H1 (cell line): ENCODE measurements at regions not wholly inside any gene's neighbourhood (a gene's known extent, or its start where the extent isn't known, plus 50 kb on each side); places are given as distances from the start of the nearest gene placed in this dataset.

Source experiments
- CTCF ChIA-PET: fragments of 300-600 bp; sonication (Branson Sonifier 250); formaldehyde crosslinking; loops from one replicate; lab custom pipeline; 2021; ENCODE audit not compliant: partially characterized antibody; lab: Charles Lee
- POLR2A ChIA-PET: fragments of 300-600 bp; sonication (Branson Sonifier 250); formaldehyde crosslinking; loops from one replicate; lab custom pipeline; 2021; ENCODE audit warnings: inconsistent platforms; ENCODE audit not compliant: partially characterized antibody; lab: Charles Lee
- DNase-seq, 2 experiments: peaks; one replicate each; pipeline versions ENCODE4 v3.0.0 to v3.0.0-alpha.2; 2010 to 2022; ENCODE audit warnings: low spot score in 2 of 2, low read depth in 1 of 2, mixed read lengths in 1 of 2
- FAIRE-seq: peaks from 2 replicates; lab custom pipeline; 2011; peaks lifted over from hg19 to GRCh38; lab: Jason Lieb, UNC
- H2AFZ ChIP-seq: 2 replicates; pipeline ENCODE4 v1.8.1; 2012; ENCODE audit warnings: low read length, inconsistent platforms
- H2AK5ac ChIP-seq: 2 replicates; pipeline ENCODE4 v1.6.1; 2013; ENCODE audit warnings: low read depth, low read length
- H2BK120ac ChIP-seq: replicated peaks from 2 replicates; pipeline ENCODE3; 2013; ENCODE audit warnings: low read depth, low read length, inconsistent platforms
- H2BK12ac ChIP-seq: 2 replicates; pipeline ENCODE4 v1.6.1; 2013; ENCODE audit warnings: low read depth, low read length
- H2BK15ac ChIP-seq: 2 replicates; pipeline ENCODE4 v1.6.1; 2013; ENCODE audit warnings: low read length
- H2BK20ac ChIP-seq: 2 replicates; pipeline ENCODE4 v1.6.1; 2013; ENCODE audit warnings: low read length
- H2BK5ac ChIP-seq: 2 replicates; pipeline ENCODE4 v1.6.1; 2013; ENCODE audit warnings: low read depth, low read length
- H3K14ac ChIP-seq: 2 replicates; pipeline ENCODE4 v1.6.1; 2013; ENCODE audit warnings: inconsistent platforms; ENCODE audit not compliant: insufficient read length
- H3K18ac ChIP-seq: 2 replicates; pipeline ENCODE4 v1.6.1; 2013; ENCODE audit warnings: low read length; ENCODE audit errors: extremely low read depth
- H3K23ac ChIP-seq: 2 replicates; pipeline ENCODE4 v1.6.1; 2013; ENCODE audit warnings: inconsistent platforms; ENCODE audit not compliant: insufficient read length
- H3K23me2 ChIP-seq: 2 replicates; pipeline ENCODE4 v1.6.1; 2013; ENCODE audit warnings: low read depth, low read length
- H3K27ac ChIP-seq: 2 replicates; pipeline ENCODE4 v1.6.1; 2011; ENCODE audit warnings: low read depth, low read length, inconsistent platforms
- H3K27me3 ChIP-seq, 4 experiments: replicated peaks in 1 of 4; 1 replicate in 1 of 4; 2 replicates in 3 of 4; pipeline versions ENCODE4 v1.6.1 to v1.8.1; 2011 to 2013; ENCODE audit warnings: low read length in 3 of 4, mild to moderate bottlenecking in 3 of 4, inconsistent platforms in 2 of 4, mixed read lengths in 2 of 4, moderate library complexity in 1 of 4; ENCODE audit not compliant: control insufficient read depth in 3 of 4, insufficient read depth in 3 of 4; ENCODE audit errors: extremely low read depth in 1 of 4
- H3K36me3 ChIP-seq, 4 experiments: 2 replicates each; pipeline versions ENCODE4 v1.6.1 to v1.8.1; 2011 to 2013; ENCODE audit warnings: mild to moderate bottlenecking in 4 of 4, low read length in 3 of 4, moderate library complexity in 2 of 4, control low read depth in 1 of 4, inconsistent platforms in 1 of 4; ENCODE audit not compliant: insufficient read depth in 4 of 4, control insufficient read depth in 2 of 4
- H3K4ac ChIP-seq: replicated peaks from 2 replicates; pipeline ENCODE3; 2013; ENCODE audit warnings: low read length, low read depth, mixed read lengths, inconsistent platforms; ENCODE audit not compliant: insufficient read length
- H3K4me1 ChIP-seq, 4 experiments: replicated peaks in 1 of 4; 1 replicate in 1 of 4; 2 replicates in 3 of 4; pipeline versions ENCODE4 v1.6.1 to v1.8.1; 2011 to 2013; ENCODE audit warnings: low read length in 3 of 4, inconsistent platforms in 2 of 4, mixed read lengths in 1 of 4; ENCODE audit not compliant: insufficient read depth in 4 of 4, control insufficient read depth in 3 of 4
- H3K4me2 ChIP-seq, 2 experiments: 2 replicates each; pipeline versions ENCODE4 v1.6.1 to v1.8.1; 2011 to 2013; ENCODE audit warnings: low read depth in 2 of 2, low read length in 2 of 2, control low read depth in 1 of 2, inconsistent platforms in 1 of 2, mild to moderate bottlenecking in 1 of 2; ENCODE audit not compliant: insufficient read depth in 1 of 2
- H3K4me3 ChIP-seq, 4 experiments: fragments of 200-600, 300-600 bp in 1 of 4; sonication (generic), shearing (Covaris generic), sonication (Bioruptor Twin) in 1 of 4; 2 replicates each; pipeline versions ENCODE4 v1.5.1 to v1.8.1; 2011 to 2016; ENCODE audit warnings: low read length in 4 of 4, low read depth in 3 of 4, control low read depth in 2 of 4, inconsistent platforms in 2 of 4, mild to moderate bottlenecking in 2 of 4, mixed read lengths in 1 of 4, moderate library complexity in 1 of 4; ENCODE audit not compliant: insufficient read depth in 2 of 4; ENCODE audit errors: extremely low read depth in 1 of 4
- H3K56ac ChIP-seq: replicated peaks from 2 replicates; pipeline ENCODE3; 2013; ENCODE audit warnings: low read depth, mild to moderate bottlenecking, mixed read lengths, low read length, inconsistent platforms; ENCODE audit not compliant: insufficient read length
- H3K79me1 ChIP-seq: 2 replicates; pipeline ENCODE4 v1.6.1; 2013; ENCODE audit warnings: low read depth, low read length, control low read depth
- H3K79me2 ChIP-seq, 2 experiments: 2 replicates each; pipeline versions ENCODE4 v1.6.1 to v1.8.1; 2012 to 2013; ENCODE audit warnings: low read length in 2 of 2, mild to moderate bottlenecking in 2 of 2, inconsistent platforms in 1 of 2; ENCODE audit not compliant: insufficient read depth in 2 of 2, control insufficient read depth in 1 of 2
- H3K9ac ChIP-seq, 4 experiments: replicated peaks in 1 of 4; 1 replicate in 1 of 4; 2 replicates in 3 of 4; pipeline versions ENCODE4 v1.6.1 to v1.8.1; 2011 to 2013; ENCODE audit warnings: low read depth in 3 of 4, low read length in 3 of 4, control low read depth in 2 of 4, mild to moderate bottlenecking in 2 of 4, moderate library complexity in 2 of 4, inconsistent platforms in 1 of 4; ENCODE audit errors: extremely low read depth in 1 of 4
- H3K9me3 ChIP-seq, 2 experiments: 2 replicates each; pipeline versions ENCODE4 v1.6.1 to v1.8.1; 2012 to 2013; ENCODE audit warnings: mild to moderate bottlenecking in 2 of 2, moderate library complexity in 2 of 2, control low read depth in 1 of 2, inconsistent platforms in 1 of 2, low read depth in 1 of 2, low read length in 1 of 2, mixed read lengths in 1 of 2; ENCODE audit not compliant: insufficient read depth in 2 of 2
- H4K20me1 ChIP-seq, 2 experiments: replicated peaks in 1 of 2; 2 replicates each; pipeline versions ENCODE3 to v1.8.1; 2011 to 2013; ENCODE audit warnings: inconsistent platforms in 2 of 2, low read length in 2 of 2, mild to moderate bottlenecking in 1 of 2; ENCODE audit not compliant: insufficient read depth in 2 of 2, control insufficient read depth in 1 of 2
- H4K5ac ChIP-seq: 2 replicates; pipeline ENCODE4 v1.6.1; 2013; ENCODE audit warnings: low read length, low read depth, mixed read lengths, inconsistent platforms; ENCODE audit not compliant: insufficient read length
- H4K8ac ChIP-seq: 2 replicates; pipeline ENCODE4 v1.8.0; 2013; ENCODE audit warnings: mild to moderate bottlenecking, moderate library complexity, low read length, inconsistent platforms; ENCODE audit not compliant: insufficient read depth; ENCODE audit errors: extremely low read depth
- H4K91ac ChIP-seq: replicated peaks from 2 replicates; pipeline ENCODE3; 2013; ENCODE audit warnings: low read length, mixed read lengths, inconsistent platforms; ENCODE audit not compliant: insufficient read length
- BCL11A ChIP-seq, 2 experiments: IDR thresholded peaks; one replicate each; pipeline ENCODE4 v1.6.1; 2011; ENCODE audit warnings: low read depth in 2 of 2, low read length in 2 of 2, mild to moderate bottlenecking in 2 of 2
- BRCA1 ChIP-seq: IDR thresholded peaks from 2 replicates; pipeline ENCODE4 v1.6.1; 2012; ENCODE audit warnings: low read depth, low read length, improper control_type of control experiment
- CHD1 ChIP-seq: IDR thresholded peaks from 2 replicates; pipeline ENCODE4 v1.6.1; 2012; ENCODE audit warnings: low read depth, low read length, improper control_type of control experiment
- JUND ChIP-seq: IDR thresholded peaks from 2 replicates; pipeline ENCODE4 v1.6.1; 2011; ENCODE audit warnings: mild to moderate bottlenecking, improper control_type of control experiment, low read length
- SAP30 ChIP-seq: fragments of 300-600 bp; sonication (generic); IDR thresholded peaks from 2 replicates; pipeline ENCODE4 v1.7.1; 2012; ENCODE audit warnings: low read length, moderate library complexity, mild to moderate bottlenecking, inconsistent platforms; ENCODE audit not compliant: insufficient read depth, insufficient replicate concordance
- SUZ12 ChIP-seq: fragments of 200-600 bp; sonication (generic); IDR thresholded peaks from 2 replicates; pipeline ENCODE4 v1.6.1; 2012; ENCODE audit warnings: mild to moderate bottlenecking, inconsistent platforms, low read length, moderate library complexity, mixed read lengths
- TBP ChIP-seq: IDR thresholded peaks from 2 replicates; pipeline ENCODE4 v1.6.1; 2011; ENCODE audit warnings: low read depth, low read length, improper control_type of control experiment
- whole genome bisulfite sequencing, 2 experiments: shearing (Covaris generic) in 1 of 2; methylation state at CpG; one replicate each; pipeline versions ENCODE4 v1.1.6 to v1.1.7; 2013 to 2015; ENCODE audit warnings: low lambda C conversion rate in 2 of 2, mixed read lengths in 2 of 2, inconsistent platforms in 1 of 2, low coverage in 1 of 2, missing lambda C conversion rate in 1 of 2; ENCODE audit not compliant: insufficient replicate concordance in 2 of 2, insufficient coverage in 1 of 2, insufficient read length in 1 of 2; ENCODE audit errors: extremely low coverage in 1 of 2, missing lambda C conversion rate in 1 of 2; 5-methylcytosine and 5-hydroxymethylcytosine counted together
- TF ChIP-seq, protein P1 (sequence below): IDR thresholded peaks from 2 replicates; pipeline ENCODE4 v1.6.1; 2011; ENCODE audit warnings: low read length, improper control_type of control experiment

DNA sequence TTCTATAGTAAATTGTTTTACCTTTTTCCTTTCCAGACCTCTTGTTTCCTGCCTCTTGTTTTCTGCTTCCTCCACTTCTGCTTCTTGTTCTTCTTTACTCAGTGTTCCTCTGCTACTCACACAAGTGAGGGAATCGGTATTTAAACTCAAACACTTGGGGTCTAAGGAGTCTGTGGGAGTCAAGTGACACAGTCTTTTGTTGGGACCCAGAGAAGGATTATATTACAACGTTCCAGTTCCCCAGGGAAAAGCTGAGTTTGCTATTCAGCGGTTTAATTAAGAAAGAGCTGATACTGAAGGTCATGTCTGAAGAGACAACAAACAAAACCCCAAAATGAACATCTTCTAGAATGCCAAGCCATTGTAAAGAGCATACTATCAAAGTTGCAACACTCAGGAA is 107.8 kb upstream of the CITED2 start:
- ChIA-PET CTCF (interaction anchor here (1.8 kb wide), 1 partner anchor 14 kb away, joined by 5 read pairs; no protein-coding TSS in a partner anchor), POLR2A (interaction anchor here (1.7 to 4.2 kb wide), 2 partner anchors 8 to 107 kb away, joined by 5 to 33 read pairs; partner anchors contain the start of gene CITED2)

More for the DNA sequence above, 107.8 kb upstream of the CITED2 start:
- Histone ChIP-seq H2AK5ac (no peak overlapping the region), H3K14ac (no peak overlapping the region), H3K36me3 (no peaks in the 10 kb centered on the region), H3K27me3 (no peaks in the 10 kb centered on the region), H4K8ac (no peak overlapping the region), H3K79me2 (no peaks in the 10 kb centered on the region), H3K4me1 (peaks cover 3 to 21% (median 16%) of the 10 kb centered on the region in 4 experiments), H2BK5ac (no peak overlapping the region), H3K56ac (no peak overlapping the region), H4K5ac (no peak overlapping the region), H3K4me3 (no peak overlapping the region), H2BK15ac (no peak overlapping the region), H2AFZ (no peak overlapping the region), H3K23me2 (no peaks in the 10 kb centered on the region), H2BK120ac (no peak overlapping the region), H3K79me1 (no peaks in the 10 kb centered on the region), H3K23ac (no peak overlapping the region), H4K20me1 (no peaks in the 10 kb centered on the region), H3K27ac (no peak overlapping the region), H3K9me3 (no peaks in the 10 kb centered on the region), H3K18ac (no peak overlapping the region), H2BK12ac (no peak overlapping the region), H3K4me2 (no peak overlapping the region)
- DNase-seq (no peak), FAIRE-seq (no peak)
- WGBS, 2 experiments = 34% methylated on average over 3 of the region's 3 CpGs; no CpG with 5 or more reads in 1 of the 2 experiments
- TF ChIP-seq SAP30 (no peak), BCL11A (IDR thresholded peaks at IDR 0.05; ENCODE audit: low read depth in 2 of 2, low read length in 2 of 2) (no peak), TBP (no peak), SUZ12 (no peak), CHD1 (no peak), BRCA1 (no peak), JUND (no peak)
- TF ChIP-seq, protein P1, sequence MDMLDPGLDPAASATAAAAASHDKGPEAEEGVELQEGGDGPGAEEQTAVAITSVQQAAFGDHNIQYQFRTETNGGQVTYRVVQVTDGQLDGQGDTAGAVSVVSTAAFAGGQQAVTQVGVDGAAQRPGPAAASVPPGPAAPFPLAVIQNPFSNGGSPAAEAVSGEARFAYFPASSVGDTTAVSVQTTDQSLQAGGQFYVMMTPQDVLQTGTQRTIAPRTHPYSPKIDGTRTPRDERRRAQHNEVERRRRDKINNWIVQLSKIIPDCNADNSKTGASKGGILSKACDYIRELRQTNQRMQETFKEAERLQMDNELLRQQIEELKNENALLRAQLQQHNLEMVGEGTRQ = no peak
- TF ChIP-seq, all 59 proteins: peak for 0
- no peak overlapping the region for H3K9ac ChIP-seq
- no peak overlapping the region for H2BK20ac ChIP-seq
- H3K4ac ChIP-seq = no peak overlapping the region
- H4K91ac ChIP-seq = no peak overlapping the region
